MM.1S (cell line): ENCODE measurements at regions not wholly inside any gene's neighbourhood (a gene's known extent, or its start where the extent isn't known, plus 50 kb on each side); places are given as distances from the start of the nearest gene placed in this dataset.
"Not testable (repeated sequence)": the region's sequence is repeated elsewhere in the genome, so short reads cannot be mapped to it uniquely, and the experiment has no call there.

Source experiments
- DNase-seq: peaks from one replicate; pipeline ENCODE4 v3.0.0-alpha.2; 2015
- H2AFZ ChIP-seq: fragments of 300-600 bp; sonication (generic); 2 replicates; pipeline ENCODE4 v1.6.0; 2016; ENCODE audit warnings: antibody characterized with exemption, low read length
- H3F3A ChIP-seq: fragments of 300-600 bp; sonication (generic); 2 replicates; pipeline ENCODE4 v1.6.1; 2016; ENCODE audit warnings: mild to moderate bottlenecking, antibody characterized with exemption, low read length, moderate library complexity, mixed read lengths; ENCODE audit not compliant: insufficient read depth
- H3K27ac ChIP-seq: fragments of 300-600 bp; sonication (generic); 2 replicates; pipeline ENCODE4 v1.5.1; 2016; ENCODE audit warnings: mild to moderate bottlenecking, low read length
- H3K27me3 ChIP-seq: fragments of 300-600 bp; sonication (generic); replicated peaks from 2 replicates; pipeline ENCODE4 v1.6.0; 2016; ENCODE audit warnings: low read length; ENCODE audit not compliant: insufficient read depth
- H3K36me3 ChIP-seq: fragments of 300-600 bp; sonication (generic); replicated peaks from 2 replicates; pipeline ENCODE4 v1.6.1; 2016; ENCODE audit warnings: mild to moderate bottlenecking, low read length, mixed read lengths; ENCODE audit not compliant: insufficient read depth
- H3K4me1 ChIP-seq: fragments of 300-600 bp; sonication (generic); 2 replicates; pipeline ENCODE4 v1.6.1; 2016; ENCODE audit warnings: low read length, mixed read lengths
- H3K4me2 ChIP-seq: fragments of 300-600 bp; sonication (generic); 2 replicates; pipeline ENCODE4 v1.6.0; 2016; ENCODE audit warnings: low read depth, low read length
- H3K4me3 ChIP-seq: fragments of 300-600 bp; sonication (generic); 2 replicates; pipeline ENCODE4 v1.5.1; 2016; ENCODE audit warnings: low read length, mixed read lengths
- H3K79me2 ChIP-seq: fragments of 300-600 bp; sonication (generic); 2 replicates; pipeline ENCODE4 v1.6.1; 2016; ENCODE audit warnings: mixed run types, low read length, mixed read lengths
- H3K9ac ChIP-seq: fragments of 300-600 bp; sonication (generic); 2 replicates; pipeline ENCODE4 v1.6.1; 2016; ENCODE audit warnings: low read length, mixed read lengths
- H3K9me2 ChIP-seq: fragments of 300-600 bp; sonication (generic); replicated peaks from 2 replicates; pipeline ENCODE4 v1.6.1; 2016; ENCODE audit warnings: mild to moderate bottlenecking, low read length, mixed read lengths; ENCODE audit not compliant: insufficient read depth
- H3K9me3 ChIP-seq: fragments of 300-600 bp; sonication (generic); replicated peaks from 2 replicates; pipeline ENCODE4 v1.6.1; 2016; ENCODE audit warnings: mild to moderate bottlenecking, low read length, mixed read lengths; ENCODE audit not compliant: insufficient read depth
- H4K20me1 ChIP-seq: fragments of 300-600 bp; sonication (generic); 2 replicates; pipeline ENCODE4 v1.6.1; 2016; ENCODE audit warnings: mild to moderate bottlenecking, low read length, moderate library complexity, mixed read lengths; ENCODE audit not compliant: insufficient read depth
- CTCF ChIP-seq: fragments of 300-600 bp; sonication (generic); IDR thresholded peaks from 2 replicates; pipeline ENCODE4 v1.5.1; 2016; ENCODE audit warnings: antibody characterized with exemption, low read length, mixed read lengths
- EZH2 ChIP-seq: fragments of 300-600 bp; sonication (generic); optimal IDR thresholded peaks from 2 replicates; pipeline ENCODE3; 2017; ENCODE audit warnings: low read depth, mild to moderate bottlenecking, antibody characterized with exemption, low read length, mixed read lengths
- EZH2phosphoT487 ChIP-seq: fragments of 300-600 bp; sonication (generic); IDR thresholded peaks from 2 replicates; pipeline ENCODE4 v1.6.1; 2018; ENCODE audit warnings: antibody characterized with exemption, low read length

GRCh38 chr5:152170350-152170749, 234.7 kb downstream of the NMUR2 start:
- Histone ChIP-seq H2AFZ (no peak overlapping the region), H3K9ac (no peak overlapping the region), H3K4me3 (no peak overlapping the region), H3K9me3 (no peaks in the 10 kb centered on the region), H4K20me1 (no peaks in the 10 kb centered on the region), H3K4me2 (no peak overlapping the region), H3K9me2 (no peaks in the 10 kb centered on the region), H3K4me1 (no peaks in the 10 kb centered on the region), H3K36me3 (no peaks in the 10 kb centered on the region), H3F3A (no peaks in the 10 kb centered on the region), H3K27me3 (no peaks in the 10 kb centered on the region), H3K79me2 (no peaks in the 10 kb centered on the region), H3K27ac (no peak overlapping the region)
- TF ChIP-seq EZH2, result no peak
- TF ChIP-seq CTCF, result no peak
- no peak for TF ChIP-seq EZH2phosphoT487
- DNase-seq, result no peak

DNA sequence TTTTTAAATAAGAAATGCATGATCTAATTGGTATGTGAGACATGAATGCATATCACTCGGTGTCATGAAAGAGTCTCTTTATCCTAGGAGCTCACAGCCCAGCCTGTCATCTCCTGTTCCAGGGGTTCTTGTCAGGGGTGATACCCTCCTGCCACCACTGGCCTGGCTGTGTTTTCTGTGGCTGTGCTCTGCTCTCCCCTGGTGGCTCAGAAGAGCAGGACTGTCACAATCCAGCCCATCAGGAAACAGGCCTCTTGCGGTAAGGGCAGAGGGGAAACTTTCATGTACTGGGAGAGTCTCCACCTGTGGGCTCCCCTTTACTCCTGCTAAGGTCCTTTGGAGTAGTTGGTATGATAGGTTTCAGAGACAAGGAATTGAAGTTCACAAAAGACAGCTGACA, 240.2 kb upstream of the GLRA1 start:
- no peaks in the 10 kb centered on the region for H3F3A ChIP-seq
- H3K27me3 ChIP-seq, result no peaks in the 10 kb centered on the region
- no peaks in the 10 kb centered on the region for H3K36me3 ChIP-seq
- no peak overlapping the region for H3K27ac ChIP-seq
- no peak overlapping the region for H3K9ac ChIP-seq
- no peak overlapping the region for H3K4me2 ChIP-seq
- no peak for DNase-seq
- no peaks in the 10 kb centered on the region for H3K4me1 ChIP-seq
- H3K9me3 ChIP-seq, result no peaks in the 10 kb centered on the region
- no peaks in the 10 kb centered on the region for H3K9me2 ChIP-seq
- no peak for TF ChIP-seq EZH2phosphoT487
- TF ChIP-seq CTCF, result no peak
- TF ChIP-seq EZH2, result no peak
- H3K4me3 ChIP-seq, result no peak overlapping the region
- no peak overlapping the region for H2AFZ ChIP-seq
- H4K20me1 ChIP-seq, result no peaks in the 10 kb centered on the region
- H3K79me2 ChIP-seq, result no peaks in the 10 kb centered on the region

- H4K20me1 ChIP-seq, H2AFZ ChIP-seq, H3K9ac ChIP-seq, H3K27ac ChIP-seq, H3K9me3 ChIP-seq, H3K4me3 ChIP-seq, H3K4me2 ChIP-seq, H3K36me3 ChIP-seq, H3F3A ChIP-seq, H3K4me1 ChIP-seq, H3K27me3 ChIP-seq, DNase-seq, H3K9me2 ChIP-seq, H3K79me2 ChIP-seq: not testable (repeated sequence)
Observed at GRCh38 chr5:152159894-152160293, 235.2 kb upstream of the GLRA1 start.

DNA sequence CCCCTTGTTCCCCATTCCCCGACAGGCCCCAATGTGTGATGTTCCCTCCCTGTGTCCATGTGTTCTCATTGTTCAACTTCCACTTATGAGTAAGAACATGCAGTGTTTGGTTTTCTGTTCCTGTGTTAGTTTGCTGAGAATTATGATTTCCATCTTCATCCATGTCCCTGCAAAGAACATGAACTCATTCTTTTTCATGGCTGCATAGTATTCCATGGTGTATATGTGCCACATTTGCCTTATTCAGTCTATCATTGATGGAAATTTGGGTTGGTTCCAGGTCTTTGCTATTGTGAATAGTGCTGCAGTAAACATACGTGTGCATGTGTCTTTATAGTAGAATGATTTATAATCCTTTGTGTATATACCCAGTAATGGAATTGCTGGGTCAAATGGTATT, 229.8 kb upstream of the GLRA1 start:
- not testable (repeated sequence) for H3K9me2 ChIP-seq, H3K36me3 ChIP-seq, H3K9ac ChIP-seq, H3K79me2 ChIP-seq, H3K4me1 ChIP-seq, H3F3A ChIP-seq, H3K4me2 ChIP-seq, H3K27ac ChIP-seq, H3K4me3 ChIP-seq, H3K27me3 ChIP-seq, H3K9me3 ChIP-seq, H4K20me1 ChIP-seq, DNase-seq, H2AFZ ChIP-seq
